SK-MEL-5 (cell line): ENCODE measurements at regions not wholly inside any gene's neighbourhood (a gene's known extent, or its start where the extent isn't known, plus 50 kb on each side); places are given as distances from the start of the nearest gene placed in this dataset.
"Not testable (repeated sequence)": the region's sequence is repeated elsewhere in the genome, so short reads cannot be mapped to it uniquely, and the experiment has no call there.

Experiments
- DNase-seq: peaks from one replicate; pipeline ENCODE4 v3.0.0-alpha.2; 2016; ENCODE audit warnings: low read depth, low spot score
- in situ Hi-C: cut with HindIII; loops from 2 replicates; pipeline ENCODE4 v1.10.0; 2016; ENCODE audit warnings: low sequenced_read_pairs, high pct_unique_total_duplicates, low pct_unique_long_range_greater_than_20kb

- in situ Hi-C loops = no loop called here
- DNase-seq = no peak
These were observed 591.9 kb upstream of the NECTIN3 start for GRCh38 chr3:110479731-110480130.

GRCh38 chr3:110485389-110485788, 586.2 kb upstream of the NECTIN3 start:
- in situ Hi-C loops = no loop called here
- DNase-seq = no peak

GRCh38 chr3:110487840-110488239, 583.8 kb upstream of the NECTIN3 start:
- in situ Hi-C loops = no loop called here
- no peak for DNase-seq

- in situ Hi-C loops = no loop called here
- no peak for DNase-seq
These were observed 580.2 kb upstream of the NECTIN3 start for GRCh38 chr3:110491413-110491812.

GRCh38 chr3:110492876-110493275, 578.7 kb upstream of the NECTIN3 start:
- in situ Hi-C loops = no loop called here
- no peak for DNase-seq

GRCh38 chr3:110493438-110494092, 578.1 kb upstream of the NECTIN3 start:
- in situ Hi-C loops = no loop called here
- no peak for DNase-seq

GRCh38 chr3:110494093-110494490, 577.5 kb upstream of the NECTIN3 start:
- in situ Hi-C loops = no loop called here

GRCh38 chr3:110494728-110495127, 576.9 kb upstream of the NECTIN3 start:
- in situ Hi-C loops = no loop called here
- no peak for DNase-seq

More at GRCh38 chr3:110494093-110494490, 577.5 kb upstream of the NECTIN3 start:
- DNase-seq = no peak

GRCh38 chr3:110495201-110495927, 576.3 kb upstream of the NECTIN3 start:
- DNase-seq = no peak
- in situ Hi-C loops = no loop called here

- in situ Hi-C loops = no loop called here
- DNase-seq = no peak
These were observed 567.2 kb upstream of the NECTIN3 start for GRCh38 chr3:110504401-110504800.

GRCh38 chr3:110504901-110505300, 566.7 kb upstream of the NECTIN3 start:
- DNase-seq = peak; percentile 19

GRCh38 chr3:110506890-110507289, 564.7 kb upstream of the NECTIN3 start:
- in situ Hi-C loops = no loop called here
- DNase-seq = no peak

More at GRCh38 chr3:110504901-110505300, 566.7 kb upstream of the NECTIN3 start:
- in situ Hi-C loops = no loop called here

- in situ Hi-C loops, DNase-seq: not testable (repeated sequence)
These were observed 564.0 kb upstream of the NECTIN3 start for GRCh38 chr3:110507570-110507969.

GRCh38 chr3:110512961-110513360, 558.7 kb upstream of the NECTIN3 start:
- DNase-seq = no peak
- in situ Hi-C loops = no loop called here

GRCh38 chr3:110518031-110518430, 553.6 kb upstream of the NECTIN3 start:
- in situ Hi-C loops = no loop called here
- DNase-seq = no peak

GRCh38 chr3:110519071-110519470, 552.5 kb upstream of the NECTIN3 start:
- in situ Hi-C loops = no loop called here
- DNase-seq = no peak

- DNase-seq = no peak
- in situ Hi-C loops = no loop called here
These were observed 550.6 kb upstream of the NECTIN3 start for GRCh38 chr3:110521019-110521418.

GRCh38 chr3:110525558-110526064, 546.0 kb upstream of the NECTIN3 start:
- in situ Hi-C loops, DNase-seq: not testable (repeated sequence)
